GM12891 (cell line): ENCODE measurements at regions not wholly inside any gene's neighbourhood (a gene's known extent, or its start where the extent isn't known, plus 50 kb on each side); places are given as distances from the start of the nearest gene placed in this dataset.

Experiments
- DNase-seq: peaks from one replicate; pipeline ENCODE4 v3.0.0; 2011; ENCODE audit warnings: low spot score; ENCODE audit not compliant: insufficient read length
- FAIRE-seq: peaks from 2 replicates; lab custom pipeline; 2011; peaks lifted over from hg19 to GRCh38; lab: Jason Lieb, UNC
- PAX5 ChIP-seq: IDR thresholded peaks from 2 replicates; pipeline ENCODE4 v1.6.1; 2011; ENCODE audit warnings: low read length, moderate library complexity, mild to moderate bottlenecking; ENCODE audit not compliant: insufficient read depth, severe bottlenecking
- POLR2A ChIP-seq: IDR thresholded peaks from 2 replicates; pipeline ENCODE4 v1.6.1; 2011; ENCODE audit warnings: low read depth, low read length, control low read depth
- POLR2AphosphoS5 ChIP-seq: IDR thresholded peaks from 2 replicates; pipeline ENCODE4 v1.6.1; 2011; ENCODE audit warnings: low read depth, low read length, control low read depth
- POU2F2 ChIP-seq: IDR thresholded peaks from 2 replicates; pipeline ENCODE4 v1.6.1; 2011; ENCODE audit warnings: low read depth, mild to moderate bottlenecking, control low read depth, low read length, moderate library complexity
- SPI1 ChIP-seq: IDR thresholded peaks from 2 replicates; pipeline ENCODE4 v1.6.1; 2011; ENCODE audit warnings: low read depth, low read length, control low read depth
- TAF1 ChIP-seq: IDR thresholded peaks from 2 replicates; pipeline ENCODE4 v1.6.1; 2011; ENCODE audit warnings: low read depth, low read length, control low read depth

DNA sequence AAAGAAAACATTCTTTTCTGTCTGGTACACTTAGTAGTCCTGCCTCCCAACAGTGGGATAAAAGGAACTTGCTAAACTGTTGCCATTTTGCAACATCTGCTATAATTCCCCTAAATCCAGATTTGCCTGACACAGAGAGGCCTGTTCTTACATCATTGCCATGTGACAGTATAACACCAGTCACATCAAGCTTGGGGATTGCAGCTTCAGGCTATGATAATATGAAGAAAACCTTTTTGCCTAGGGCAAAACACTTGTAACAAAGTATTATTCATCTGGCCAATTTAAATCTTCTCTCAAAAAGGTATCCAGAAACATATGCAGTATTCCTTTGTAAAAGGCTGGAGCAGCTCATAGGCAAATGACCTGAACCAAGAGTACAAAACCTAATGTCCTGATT is 80.9 kb upstream of the OTX2 start:
- no peak for DNase-seq
- FAIRE-seq = no peak
- TF ChIP-seq POLR2AphosphoS5 = no peak

DNA sequence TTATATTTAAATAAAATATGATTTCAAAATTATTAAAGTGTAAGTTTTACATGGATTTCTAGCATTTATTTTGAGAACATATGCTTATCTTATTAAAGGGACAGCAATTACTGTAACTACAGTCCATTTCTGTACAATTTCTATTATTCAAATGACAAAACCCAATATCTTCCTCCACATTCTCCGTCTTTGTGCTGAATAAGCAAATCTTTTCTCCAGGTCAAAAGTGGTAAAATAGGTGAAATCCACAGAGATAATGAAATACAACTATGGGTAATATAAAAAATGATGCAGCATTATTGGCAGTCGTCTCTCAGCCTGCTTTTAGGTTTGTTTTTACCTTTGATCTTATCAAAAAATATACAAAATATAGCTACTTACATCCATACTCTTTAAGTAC is 79.4 kb upstream of the OTX2 start:
- TF ChIP-seq POLR2AphosphoS5 (no peak), TAF1 (no peak), POLR2A (no peak), PAX5 (no peak), SPI1 (no peak), POU2F2 (no peak)
- FAIRE-seq = no peak
- no peak for DNase-seq

DNA sequence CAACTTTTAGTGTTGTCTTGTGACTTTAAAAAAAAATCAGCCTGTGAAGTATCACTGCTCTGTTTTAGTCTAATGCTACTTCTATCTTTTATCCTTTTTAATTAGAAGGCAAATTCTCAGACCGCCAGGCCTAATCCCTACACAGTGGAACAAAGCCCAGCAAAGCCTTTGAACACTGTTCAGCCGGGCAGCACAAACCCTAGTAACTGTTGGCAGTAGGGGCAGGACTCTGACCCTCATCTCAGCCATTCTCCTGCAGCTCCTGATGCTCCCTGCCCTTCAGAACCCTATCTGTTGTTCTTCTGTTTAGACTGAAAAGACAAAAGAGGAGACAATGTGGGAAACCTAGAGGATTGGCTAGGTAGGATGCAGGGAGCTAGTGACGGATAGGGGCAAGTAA is 78.0 kb upstream of the OTX2 start:
- FAIRE-seq (no peak), DNase-seq (no peak)
- TF ChIP-seq POLR2AphosphoS5 = no peak

DNA sequence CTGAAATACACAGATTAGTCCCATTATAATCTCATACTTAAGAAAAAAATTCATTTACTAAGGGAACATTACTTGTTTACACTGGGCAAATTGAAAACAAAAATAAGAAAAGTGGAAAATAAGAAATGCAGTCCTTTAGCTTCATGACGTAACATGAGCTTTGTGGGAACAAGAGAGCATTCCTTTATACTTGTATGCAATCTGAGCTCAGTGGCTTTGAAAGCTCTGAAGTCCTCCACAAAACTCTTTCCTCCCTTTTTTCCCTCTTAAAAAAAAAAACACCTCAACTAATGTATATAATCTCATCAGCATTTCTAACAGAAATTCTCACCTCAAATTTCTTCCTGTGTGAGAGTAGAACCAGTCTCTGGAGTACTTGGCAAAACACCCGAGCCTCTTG is 76.9 kb upstream of the OTX2 start:
- FAIRE-seq (no peak), DNase-seq (no peak)
- TF ChIP-seq POLR2AphosphoS5 (no peak), POLR2A (no peak), TAF1 (no peak), SPI1 (no peak), POU2F2 (no peak), PAX5 (no peak)

DNA sequence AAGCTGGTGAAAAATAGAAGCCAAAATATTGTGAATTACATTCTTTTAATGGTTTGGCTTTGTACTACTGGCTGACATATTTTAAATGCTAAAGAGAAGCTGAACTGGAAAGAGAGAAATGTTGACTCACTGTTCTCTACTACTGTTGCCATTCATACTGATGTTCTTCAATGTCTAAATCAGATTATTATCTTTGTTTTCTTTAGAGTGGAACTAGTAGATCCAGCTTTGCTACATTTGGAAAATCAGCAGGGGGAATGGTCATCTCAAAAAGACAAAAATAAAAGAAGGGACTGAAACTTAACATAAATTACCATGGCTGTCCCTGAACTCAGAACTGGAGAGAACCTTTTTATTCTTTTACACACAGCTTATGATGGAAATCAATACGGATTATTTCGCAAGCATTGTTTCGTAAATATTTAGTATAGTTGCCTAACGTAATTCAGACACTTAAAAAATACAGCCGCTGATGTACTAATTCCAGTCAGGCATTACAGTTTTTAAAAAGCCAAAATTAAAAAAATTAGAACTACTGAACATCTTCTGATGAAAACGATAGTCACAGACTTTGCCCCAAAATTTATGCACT is 76.3 kb upstream of the OTX2 start:
- DNase-seq (no peak), FAIRE-seq (no peak)
- TF ChIP-seq POU2F2 = no peak
- no peak for TF ChIP-seq PAX5
- TF ChIP-seq TAF1 = no peak
- TF ChIP-seq POLR2AphosphoS5 = no peak
- no peak for TF ChIP-seq SPI1
- TF ChIP-seq POLR2A = no peak

DNA sequence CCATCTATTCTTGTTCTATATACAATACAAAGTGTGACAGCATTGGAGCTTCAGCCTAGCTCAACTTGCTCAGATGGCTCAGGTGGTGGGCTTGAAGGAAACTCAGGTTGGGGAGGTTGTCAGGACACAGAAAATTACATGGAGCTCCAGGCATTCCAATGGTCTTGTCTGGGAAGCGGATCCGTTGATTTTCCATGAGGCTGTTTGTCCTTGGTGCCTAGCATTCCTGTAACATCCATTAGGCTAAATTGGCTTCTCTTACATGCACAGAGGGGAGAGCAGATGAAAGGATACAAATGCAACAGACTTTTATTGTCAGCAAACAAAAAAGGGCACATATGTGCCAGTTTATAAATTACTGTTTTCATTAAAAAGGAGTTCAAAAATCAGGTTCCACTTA is 75.5 kb upstream of the OTX2 start:
- no peak for TF ChIP-seq PAX5
- no peak for TF ChIP-seq TAF1
- no peak for TF ChIP-seq POLR2AphosphoS5
- no peak for DNase-seq
- FAIRE-seq = no peak

DNA sequence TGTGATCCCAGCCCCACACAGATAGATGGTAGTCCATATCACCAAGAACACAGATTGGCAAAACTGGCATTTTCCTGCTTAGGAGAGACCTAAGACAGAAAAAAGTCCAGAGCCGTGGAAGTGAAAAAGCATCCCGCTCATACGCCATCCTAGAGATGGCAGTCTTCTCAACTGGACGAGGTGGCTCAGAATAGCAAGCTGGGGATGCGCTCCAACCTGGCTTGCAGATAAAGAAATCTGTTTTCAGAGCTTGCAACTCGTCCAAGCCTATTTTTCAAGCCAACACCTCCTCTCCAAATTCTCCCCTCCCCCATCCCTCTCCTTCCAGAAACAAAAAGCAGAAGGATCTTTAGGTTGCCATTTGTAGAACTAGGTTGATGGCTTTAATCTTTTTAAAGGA is 74.3 kb upstream of the OTX2 start:
- TF ChIP-seq PAX5 = no peak
- no peak for TF ChIP-seq POLR2A
- TF ChIP-seq POU2F2 = no peak
- no peak for TF ChIP-seq TAF1
- no peak for TF ChIP-seq POLR2AphosphoS5
- no peak for TF ChIP-seq SPI1
- no peak for FAIRE-seq
- no peak for DNase-seq

DNA sequence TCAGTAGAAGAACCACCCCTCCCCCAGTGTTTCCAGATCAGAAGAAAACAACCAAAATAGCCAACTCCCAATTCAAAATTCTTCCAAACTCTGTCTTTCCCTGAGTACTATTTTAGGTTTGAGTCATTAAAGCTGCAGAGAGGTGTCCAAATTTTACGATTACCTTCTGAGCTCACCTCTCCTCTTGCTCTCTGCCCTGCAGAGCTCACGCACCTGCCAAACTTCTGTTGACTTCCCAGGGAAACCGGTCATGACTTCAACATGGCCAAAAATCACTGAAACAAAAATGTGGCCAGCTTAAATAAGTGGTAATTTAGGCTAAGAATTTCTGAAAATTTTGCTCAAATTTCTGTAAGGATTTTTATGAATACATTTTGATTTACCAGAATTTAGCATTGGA is 70.9 kb upstream of the OTX2 start:
- DNase-seq = no peak
- FAIRE-seq = no peak
- no peak for TF ChIP-seq POU2F2
- TF ChIP-seq POLR2A = no peak
- TF ChIP-seq TAF1 = no peak
- no peak for TF ChIP-seq POLR2AphosphoS5
- no peak for TF ChIP-seq SPI1
- no peak for TF ChIP-seq PAX5

DNA sequence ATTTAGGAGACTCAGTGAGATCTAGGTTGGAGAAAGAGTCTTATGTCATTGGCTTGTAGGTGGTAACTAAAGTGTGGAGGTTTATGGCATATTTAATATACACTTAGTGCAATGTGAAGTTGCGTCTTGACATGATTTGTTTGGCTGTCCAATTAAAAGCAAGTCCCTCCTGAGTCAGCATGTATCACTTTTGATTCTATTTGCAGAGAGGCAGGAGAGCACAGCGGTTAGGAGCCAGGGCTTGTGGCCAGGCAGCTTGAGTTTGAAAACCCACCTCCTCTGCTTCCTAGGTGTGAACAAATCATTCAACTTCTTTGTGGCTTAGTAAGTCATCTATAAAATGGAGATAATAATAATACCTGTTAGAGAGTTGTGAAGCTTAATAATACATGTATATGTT is 68.5 kb upstream of the OTX2 start:
- no peak for TF ChIP-seq POLR2AphosphoS5
- TF ChIP-seq TAF1 = no peak
- TF ChIP-seq POLR2A = no peak
- TF ChIP-seq PAX5 = no peak
- FAIRE-seq = no peak
- no peak for DNase-seq

DNA sequence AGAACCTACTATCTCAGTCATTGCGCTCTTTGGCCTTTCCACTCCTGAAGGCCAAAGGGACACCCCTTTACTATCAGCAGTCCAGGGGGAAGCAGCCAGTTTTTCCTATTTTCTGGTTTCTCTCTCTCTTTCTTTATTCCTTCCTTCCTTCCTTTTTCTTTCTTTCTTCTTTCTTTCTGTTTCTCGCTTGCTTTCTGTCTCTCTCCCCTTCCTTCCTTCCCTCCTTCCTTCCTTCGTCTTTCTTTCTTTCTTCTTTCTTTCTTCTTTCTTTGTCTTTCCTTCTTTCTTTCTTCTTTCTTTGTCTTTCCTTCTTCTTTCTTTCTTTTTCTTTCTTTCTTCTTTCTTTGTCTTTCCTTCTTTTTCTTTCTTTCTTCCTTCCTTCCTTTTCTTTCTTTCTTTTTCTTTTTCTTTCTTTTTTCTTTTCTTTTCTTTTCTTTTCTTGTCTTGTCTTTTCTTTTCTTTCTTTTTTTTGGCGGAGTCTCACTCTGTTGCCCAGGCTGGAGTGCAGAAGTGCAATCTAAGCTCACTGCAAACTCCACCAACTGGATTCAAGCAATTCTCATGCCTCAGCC is 64.9 kb upstream of the OTX2 start:
- no peak for DNase-seq
- no peak for FAIRE-seq
- TF ChIP-seq POLR2A (no peak), POLR2AphosphoS5 (no peak), TAF1 (no peak), SPI1 (no peak), POU2F2 (no peak), PAX5 (no peak)

DNA sequence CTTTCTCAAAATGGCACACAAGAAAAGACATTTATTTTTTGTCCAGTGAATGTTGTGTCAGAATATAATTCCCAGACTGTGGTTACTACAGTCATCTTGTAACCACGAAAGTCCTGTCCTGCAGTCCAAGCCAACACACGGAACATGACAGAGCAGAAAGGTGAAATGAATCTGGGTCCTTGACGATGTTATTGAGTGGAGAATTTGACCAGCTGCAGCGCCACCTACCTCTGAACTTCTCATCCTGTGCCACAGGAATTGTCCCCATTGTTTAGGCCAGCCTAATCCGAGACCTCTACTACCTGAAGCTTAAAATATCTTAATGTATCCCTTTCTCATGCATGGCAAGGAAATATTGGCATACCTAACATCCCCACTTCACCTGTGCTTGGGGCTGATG is 64.1 kb upstream of the OTX2 start:
- FAIRE-seq (no peak), DNase-seq (no peak)
- TF ChIP-seq POLR2A (no peak), SPI1 (no peak), TAF1 (no peak), POLR2AphosphoS5 (no peak), PAX5 (no peak), POU2F2 (no peak)
